HepG2 (cell line): ENCODE measurements at regions not wholly inside any gene's neighbourhood (a gene's known extent, or its start where the extent isn't known, plus 50 kb on each side); places are given as distances from the start of the nearest gene placed in this dataset.

Experiments
- ARID4A ChIP-seq: sonication (generic); formaldehyde crosslinking; IDR thresholded peaks from 2 replicates; pipeline ENCODE4 v1.5.0; 2020; ENCODE audit warnings: mild to moderate bottlenecking, missing genetic modification reagents, borderline replicate concordance
- EHMT2 ChIP-seq: fragments of 200-600 bp; sonication (generic); IDR thresholded peaks from 2 replicates; pipeline ENCODE4 v1.7.0; 2017; ENCODE audit warnings: antibody characterized with exemption, low read depth, low read length, borderline replicate concordance
- FOXA3 ChIP-seq: IDR thresholded peaks from 2 replicates; pipeline ENCODE4 v1.6.1; 2016; ENCODE audit warnings: missing genetic modification reagents, missing compliant biosample characterization
- GATAD2A ChIP-seq: IDR thresholded peaks from 2 replicates; pipeline ENCODE4 v1.6.1; 2016
- GLMP ChIP-seq: sonication (generic); formaldehyde crosslinking; IDR thresholded peaks from 2 replicates; pipeline ENCODE4 v1.9.0; 2021; ENCODE audit warnings: missing genetic modification reagents, mild to moderate bottlenecking, borderline replicate concordance
- HDAC2 ChIP-seq: sonication (generic); formaldehyde crosslinking; IDR thresholded peaks from 2 replicates; pipeline ENCODE4 v1.4.0; 2020; ENCODE audit warnings: missing genetic modification reagents
- PAXIP1 ChIP-seq: sonication (generic); formaldehyde crosslinking; conservative IDR thresholded peaks from 2 replicates; pipeline ENCODE4 v1.4.0; 2020; ENCODE audit warnings: mild to moderate bottlenecking, missing genetic modification reagents, moderate library complexity
- PHF21A ChIP-seq: sonication (generic); formaldehyde crosslinking; IDR thresholded peaks from 2 replicates; pipeline ENCODE4 v1.5.0; 2020; ENCODE audit warnings: mild to moderate bottlenecking, missing genetic modification reagents
- POLR2G ChIP-seq: fragments of 200-400 bp; formaldehyde crosslinking; IDR thresholded peaks from 2 replicates; pipeline ENCODE4 v1.6.1; 2018; ENCODE audit warnings: mild to moderate bottlenecking, low read depth, low read length, moderate library complexity
- SALL1 ChIP-seq: sonication (generic); formaldehyde crosslinking; IDR thresholded peaks from 2 replicates; pipeline ENCODE4 v1.8.0; 2022; ENCODE audit warnings: mild to moderate bottlenecking, missing genetic modification reagents
- SOX13 ChIP-seq, 3 experiments: fragments of 450-650 bp in 1 of 3; sonication (generic) in 1 of 3; formaldehyde crosslinking in 1 of 3; IDR thresholded peaks in 2 of 3; conservative IDR thresholded peaks in 1 of 3; 2 replicates each; pipeline versions ENCODE4 v1.5.0 to v1.6.1; 2016 to 2020; ENCODE audit warnings: antibody characterized with exemption in 1 of 3, mild to moderate bottlenecking in 1 of 3, missing compliant biosample characterization in 1 of 3, missing genetic modification reagents in 1 of 3, moderate library complexity in 1 of 3
- SOX6 ChIP-seq, 2 experiments: fragments of 450-650 bp in 1 of 2; sonication (generic) in 1 of 2; formaldehyde crosslinking in 1 of 2; IDR thresholded peaks; 2 replicates each; pipeline versions ENCODE4 v1.4.0 to v1.6.1; 2017 to 2020; ENCODE audit warnings: antibody characterized with exemption in 1 of 2, mild to moderate bottlenecking in 1 of 2, missing genetic modification reagents in 1 of 2
- ZGPAT ChIP-seq: IDR thresholded peaks from 2 replicates; pipeline ENCODE4 v1.6.1; 2016; ENCODE audit warnings: mild to moderate bottlenecking
- ZMYM4 ChIP-seq: sonication (generic); formaldehyde crosslinking; IDR thresholded peaks from 2 replicates; pipeline ENCODE4 v1.8.1; 2023; ENCODE audit warnings: mild to moderate bottlenecking, missing genetic modification reagents
- ZNF207 ChIP-seq: fragments of 450-650 bp; IDR thresholded peaks from 2 replicates; pipeline ENCODE4 v1.6.1; 2016; ENCODE audit warnings: antibody characterized with exemption, borderline replicate concordance
- ZNF329 ChIP-seq: sonication (generic); formaldehyde crosslinking; IDR thresholded peaks from 2 replicates; pipeline ENCODE4 v1.9.0; 2021; ENCODE audit warnings: low read depth, mild to moderate bottlenecking, missing genetic modification reagents
- ZNF44 ChIP-seq: sonication (generic); formaldehyde crosslinking; IDR thresholded peaks from 2 replicates; pipeline ENCODE4 v1.5.1; 2020; ENCODE audit warnings: mild to moderate bottlenecking, missing genetic modification reagents
- ZNF549 ChIP-seq: sonication (generic); formaldehyde crosslinking; IDR thresholded peaks from 2 replicates; pipeline ENCODE4 v1.5.0; 2020; ENCODE audit warnings: missing genetic modification reagents

- TF ChIP-seq GLMP (no peak), GATAD2A (CRISPR knock-in tag) (peak; percentile 49; the same call in 1 of the 2 replicates), ZMYM4 (peak; percentile 62), SOX6 (IDR thresholded peaks at IDR 0.05) (no peak), SOX6 (CRISPR knock-in tag; IDR thresholded peaks at IDR 0.05) (peak; percentile 82), PAXIP1 (peak; percentile 62), PHF21A (CRISPR knock-in tag) (0 out of 2 replicates have a peak, but pooled peaks have one; percentile 22), ZNF44 (CRISPR knock-in tag) (0 out of 2 replicates have a peak, but pooled peaks have one; percentile 55), SALL1 (CRISPR knock-in tag) (peak; percentile 87; the same call in 1 of the 2 replicates), ARID4A (peak; percentile 28; the same call in 1 of the 2 replicates), SOX13 (IDR thresholded peaks at IDR 0.05) (no peak), SOX13 (CRISPR knock-in tag; conservative IDR thresholded peaks at IDR 0.05 in 1 of 2, IDR thresholded peaks at IDR 0.05 in 1 of 2) (peak in 1 of 2 experiments; percentile 84; a peak in 2 of 4 replicates), HDAC2 (peak; percentile 22; the same call in 1 of the 2 replicates), ZNF329 (no peak), ZNF207 (no peak), EHMT2 (peak; percentile 50; the same call in 1 of the 2 replicates), POLR2G (no peak), ZNF549 (CRISPR knock-in tag) (no peak), ZGPAT (CRISPR knock-in tag) (0 out of 2 replicates have a peak, but pooled peaks have one; percentile 34), FOXA3 (CRISPR knock-in tag) (peak; percentile 72)
Measured at GRCh38 chr14:71338153-71338552, 430.9 kb downstream of the PCNX1 start (continued).
